ENCODE measurements at regions not wholly inside any gene's neighbourhood (a gene's known extent, or its start where the extent isn't known, plus 50 kb on each side); places are given as distances from the start of the nearest gene placed in this dataset.

GRCh38 chr6:40128127-40128526, 193.9 kb upstream of the MOCS1 start:
- Histone ChIP-seq H3K36me3 (replicated peaks in 1 of 2; ENCODE audit: control insufficient read depth in 1 of 2, insufficient read depth in 2 of 2, low read length in 1 of 2) (no peaks in the 10 kb centered on the region), H3K9me3 (no peaks in the 10 kb centered on the region), H3K27me3 (ENCODE audit: insufficient read depth) (no peaks in the 10 kb centered on the region), H4K20me1 (ENCODE audit: insufficient read depth) (no peaks in the 10 kb centered on the region), H3K4me3 (ENCODE audit: low read depth in 2 of 2, low read length in 1 of 2) (no peak overlapping the region), H3K4me2 (no peak overlapping the region), H3F3A (replicated peaks; ENCODE audit: insufficient read depth) (no peaks in the 10 kb centered on the region), H3K27ac (ENCODE audit: low read depth in 2 of 2, low read length in 1 of 2) (no peak overlapping the region), H3K9me2 (no peaks in the 10 kb centered on the region), H3K79me2 (ENCODE audit: insufficient read depth) (no peaks in the 10 kb centered on the region), H3K4me1 (ENCODE audit: control insufficient read depth in 1 of 2, insufficient read depth in 2 of 2, low read depth in 1 of 2, low read length in 1 of 2) (no peaks in the 10 kb centered on the region), H2AFZ (ENCODE audit: low read depth) (no peak overlapping the region), H3K9ac (no peak overlapping the region)
- TF ChIP-seq FOSL2 (IDR thresholded peaks at IDR 0.05; ENCODE audit: borderline replicate concordance, low read depth) = no peak
- TF ChIP-seq EZH2phosphoT487 (IDR thresholded peaks at IDR 0.05; ENCODE audit: borderline replicate concordance, low read depth) = no peak
- TF ChIP-seq GABPA (IDR thresholded peaks at IDR 0.05; ENCODE audit: low read depth) = no peak
- no peak for TF ChIP-seq USF2 (IDR thresholded peaks at IDR 0.05; ENCODE audit: borderline replicate concordance, low read depth, low read length)
- no peak for TF ChIP-seq ZBTB33 (IDR thresholded peaks at IDR 0.05; ENCODE audit: borderline replicate concordance, low read depth)
- no peak for TF ChIP-seq CHD2 (IDR thresholded peaks at IDR 0.05; ENCODE audit: low read length, partially characterized antibody)
- TF ChIP-seq MXI1 (IDR thresholded peaks at IDR 0.05; ENCODE audit: low read depth, low read length) = no peak
- TF ChIP-seq IRF3 (IDR thresholded peaks at IDR 0.05; ENCODE audit: low read depth, low read length) = no peak
- TF ChIP-seq RCOR1 (IDR thresholded peaks at IDR 0.05; ENCODE audit: low read length) = no peak
- TF ChIP-seq NFIC (IDR thresholded peaks at IDR 0.05; ENCODE audit: borderline replicate concordance) = no peak
- no peak for TF ChIP-seq TEAD4 (IDR thresholded peaks at IDR 0.05; ENCODE audit: borderline replicate concordance, insufficient read depth)
- no peak for TF ChIP-seq RFX5 (IDR thresholded peaks at IDR 0.05; ENCODE audit: low read length)
- no peak for TF ChIP-seq ELF1 (IDR thresholded peaks at IDR 0.05)
- no peak for TF ChIP-seq PBX3 (IDR thresholded peaks at IDR 0.05)
- TF ChIP-seq YY1 (IDR thresholded peaks at IDR 0.05; ENCODE audit: low read depth) = no peak
- TF ChIP-seq SIN3A (IDR thresholded peaks at IDR 0.05; ENCODE audit: borderline replicate concordance, low read depth, low read length) = no peak
- POLR2A ChIA-PET = no interaction called here
- DNase-seq = no peak
- CTCF ChIA-PET = interaction anchor here (1.1 to 1.2 kb wide), 2 partner anchors 9 to 11 kb away, joined by 3 read pairs; no protein-coding TSS in a partner anchor
- WGBS (ENCODE audit: low lambda C conversion rate) = 7% methylated on average over 2 of the region's 2 CpGs
